GM12801 (cell line): ENCODE measurements at regions not wholly inside any gene's neighbourhood (a gene's known extent, or its start where the extent isn't known, plus 50 kb on each side); places are given as distances from the start of the nearest gene placed in this dataset.

Experiments used
- TF ChIP-seq, protein P1 (sequence below): IDR thresholded peaks from one replicate; pipeline ENCODE4 v1.5.1; 2011; ENCODE audit warnings: control low read depth; ENCODE audit not compliant: insufficient read length; ENCODE audit errors: extremely low read depth

DNA sequence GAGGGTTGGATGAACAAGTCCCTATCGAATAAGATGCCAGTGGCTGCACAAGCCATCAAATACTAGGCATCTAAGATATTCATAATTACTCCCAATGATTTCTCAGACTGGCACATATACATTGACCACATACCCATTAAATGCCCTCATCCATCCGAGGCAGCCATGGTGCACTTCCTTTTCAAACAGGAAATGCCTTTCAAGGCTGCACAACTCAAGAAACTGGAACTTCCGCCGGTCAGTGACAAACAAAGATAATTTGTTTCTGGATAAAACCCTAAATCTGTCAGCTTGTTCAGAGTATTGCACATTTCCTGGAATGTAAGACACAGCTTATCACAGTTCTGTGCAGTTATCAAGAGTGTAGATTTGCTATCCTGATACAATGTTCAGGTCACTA, 203.7 kb downstream of the RMST start:
- TF ChIP-seq, protein P1, sequence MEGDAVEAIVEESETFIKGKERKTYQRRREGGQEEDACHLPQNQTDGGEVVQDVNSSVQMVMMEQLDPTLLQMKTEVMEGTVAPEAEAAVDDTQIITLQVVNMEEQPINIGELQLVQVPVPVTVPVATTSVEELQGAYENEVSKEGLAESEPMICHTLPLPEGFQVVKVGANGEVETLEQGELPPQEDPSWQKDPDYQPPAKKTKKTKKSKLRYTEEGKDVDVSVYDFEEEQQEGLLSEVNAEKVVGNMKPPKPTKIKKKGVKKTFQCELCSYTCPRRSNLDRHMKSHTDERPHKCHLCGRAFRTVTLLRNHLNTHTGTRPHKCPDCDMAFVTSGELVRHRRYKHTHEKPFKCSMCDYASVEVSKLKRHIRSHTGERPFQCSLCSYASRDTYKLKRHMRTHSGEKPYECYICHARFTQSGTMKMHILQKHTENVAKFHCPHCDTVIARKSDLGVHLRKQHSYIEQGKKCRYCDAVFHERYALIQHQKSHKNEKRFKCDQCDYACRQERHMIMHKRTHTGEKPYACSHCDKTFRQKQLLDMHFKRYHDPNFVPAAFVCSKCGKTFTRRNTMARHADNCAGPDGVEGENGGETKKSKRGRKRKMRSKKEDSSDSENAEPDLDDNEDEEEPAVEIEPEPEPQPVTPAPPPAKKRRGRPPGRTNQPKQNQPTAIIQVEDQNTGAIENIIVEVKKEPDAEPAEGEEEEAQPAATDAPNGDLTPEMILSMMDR: no peak

DNA sequence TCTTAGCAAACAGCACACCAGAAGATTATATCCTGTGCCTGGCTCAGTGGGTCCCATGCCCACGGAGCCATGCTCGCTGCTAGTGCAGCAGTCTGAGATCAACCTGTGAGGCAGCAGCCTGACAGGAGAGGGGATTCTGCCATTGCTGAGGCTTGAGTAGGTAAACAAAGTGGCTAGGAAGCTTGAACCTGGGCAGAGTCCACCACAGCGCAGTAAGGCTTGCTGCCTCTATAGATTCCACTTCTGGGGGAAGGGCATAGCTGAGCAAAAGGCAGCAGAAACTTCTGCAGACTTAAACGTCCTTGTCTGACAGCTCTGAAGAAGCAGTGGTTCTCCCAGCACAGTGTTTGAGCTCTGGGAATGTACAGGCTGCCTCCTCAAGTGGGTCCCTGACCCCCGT, 210.3 kb downstream of the RMST start:
- TF ChIP-seq, protein P1: no peak

DNA sequence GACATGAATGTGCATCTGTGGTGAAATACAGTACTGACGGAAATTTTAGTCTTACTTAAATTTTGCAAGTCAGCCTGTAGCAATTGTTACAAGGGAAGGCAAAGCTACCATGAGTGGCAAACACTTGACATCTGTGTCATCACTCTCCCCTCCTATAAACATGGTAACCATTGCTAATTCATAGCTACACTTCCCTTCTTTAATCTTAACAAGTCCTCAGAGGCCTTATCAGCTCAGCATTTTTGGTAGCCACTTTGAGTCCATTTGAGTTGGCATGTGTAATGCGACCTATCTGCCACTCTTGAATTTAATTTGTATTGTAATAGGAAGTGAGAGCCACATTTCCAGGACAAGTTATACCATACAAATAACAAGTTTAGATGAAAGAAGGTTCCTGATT, 218.1 kb downstream of the RMST start:
- TF ChIP-seq, protein P1: no peak

DNA sequence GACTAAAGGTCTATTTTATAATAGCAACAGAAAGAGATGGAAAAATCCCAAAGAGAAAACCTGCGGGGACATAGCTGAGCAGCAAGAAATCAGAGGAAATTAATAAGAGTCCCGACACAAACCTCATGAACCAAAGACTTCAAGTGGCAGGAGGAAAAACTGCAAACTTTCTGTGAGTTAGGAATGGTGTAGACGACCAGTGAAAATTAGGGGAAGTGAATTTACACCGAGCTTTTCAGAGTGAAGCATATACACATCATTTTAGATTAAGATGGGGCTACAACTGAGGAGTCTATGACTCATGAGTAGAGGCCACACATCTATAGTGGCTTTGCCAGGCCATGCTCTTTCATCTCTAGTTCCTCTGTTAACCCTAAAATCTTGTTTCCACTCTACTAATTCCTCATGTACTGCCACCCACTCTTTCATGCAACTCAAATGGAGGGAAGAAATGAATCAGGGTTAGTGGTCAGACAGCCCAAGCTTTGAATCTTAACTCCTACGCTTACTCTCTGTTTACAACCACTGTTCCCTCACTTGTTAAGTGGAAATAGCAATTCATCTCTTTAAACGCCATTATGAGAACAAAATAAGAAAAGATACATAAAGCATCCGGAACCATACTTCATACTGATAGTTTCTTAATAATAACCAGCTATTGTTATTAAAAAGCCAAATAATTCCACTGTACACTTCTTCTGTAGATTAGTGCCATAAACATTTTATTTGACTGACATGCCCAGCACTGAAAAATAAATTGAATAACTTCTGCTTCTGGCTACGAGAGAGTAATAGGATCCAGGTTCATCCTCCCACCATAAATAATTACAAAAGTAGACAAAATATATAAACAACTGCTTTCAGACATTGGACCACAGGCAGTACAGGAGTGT, 219.3 kb downstream of the RMST start:
- TF ChIP-seq, protein P1: no peak

DNA sequence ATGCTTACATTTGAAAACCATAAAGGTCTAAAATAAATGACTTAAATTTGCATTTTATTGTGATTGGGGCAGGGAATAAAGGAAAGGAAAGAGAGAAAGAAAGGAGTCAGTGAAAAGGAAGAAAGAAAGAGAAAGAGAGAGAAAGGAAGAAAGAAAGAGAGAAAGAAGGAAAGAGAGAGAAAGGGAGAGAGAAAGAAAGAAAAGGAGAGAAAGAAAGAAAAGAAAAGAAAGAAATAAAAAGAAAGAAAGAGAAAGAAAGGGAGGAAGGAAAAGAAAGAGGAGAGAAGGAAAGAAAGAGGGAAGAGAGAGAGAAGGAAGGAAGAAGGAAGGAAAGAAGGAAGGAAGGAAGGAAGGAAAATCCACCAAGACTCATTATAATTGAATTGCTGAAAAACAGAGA, 222.8 kb downstream of the RMST start:
- TF ChIP-seq, protein P1: no peak

DNA sequence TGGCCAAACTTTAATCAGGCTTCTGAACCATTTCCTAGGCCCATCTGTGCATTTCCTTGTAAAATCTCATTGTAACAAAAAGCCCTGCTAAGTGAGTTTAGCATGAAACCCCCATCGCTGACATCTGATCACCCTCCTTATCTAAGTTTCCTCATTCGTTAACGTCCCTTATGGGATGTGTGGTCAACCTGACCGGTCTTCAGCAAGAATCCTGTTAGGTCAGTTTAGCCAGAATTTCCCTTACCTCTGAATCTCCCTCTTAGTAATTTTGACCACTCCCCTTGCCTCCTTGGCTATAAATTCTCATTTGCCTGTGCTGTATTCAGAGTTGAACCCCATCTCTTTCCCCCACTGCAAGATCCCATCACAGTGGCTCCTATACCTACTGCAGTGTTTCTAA, 239.3 kb downstream of the RMST start:
- TF ChIP-seq, protein P1: no peak

DNA sequence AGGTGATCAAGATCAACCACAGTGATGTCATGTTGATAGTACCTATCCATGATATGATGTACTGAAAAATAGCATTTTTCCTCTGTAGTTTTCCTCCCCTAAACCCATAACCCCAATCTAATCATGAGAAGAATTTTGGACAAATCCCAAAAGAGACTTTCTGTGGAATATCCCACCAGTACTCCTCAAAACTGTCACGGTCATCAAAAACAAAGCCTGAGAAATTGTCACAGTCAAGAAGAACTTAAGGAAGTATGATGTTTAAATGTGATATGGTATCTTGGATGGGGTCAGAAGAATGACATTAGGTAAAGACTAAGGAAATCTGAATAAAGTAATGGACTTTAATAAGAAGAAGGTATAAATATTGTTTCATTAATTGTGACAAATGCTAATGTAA, 248.8 kb downstream of the RMST start:
- TF ChIP-seq, protein P1: no peak
